OCI-LY7 (cell line): ENCODE measurements at regions not wholly inside any gene's neighbourhood (a gene's known extent, or its start where the extent isn't known, plus 50 kb on each side); places are given as distances from the start of the nearest gene placed in this dataset.

Source experiments
- BruUV-seq: library from RNA; stranded (reverse); fragments of 400-500 nt; replicated peaks from 2 replicates; lab custom pipeline; 2021; lab: Mats Ljungman, UMichigan
- CTCF ChIA-PET: fragments of 300-600 bp; sonication (Branson Sonifier 250); formaldehyde crosslinking; loops from one replicate; lab custom pipeline; 2022; ENCODE audit warnings: antibody characterized with exemption; ENCODE audit not compliant: unreplicated experiment; lab: Charles Lee
- POLR2A ChIA-PET: fragments of 300-600 bp; sonication (Branson Sonifier 250); formaldehyde crosslinking; loops from one replicate; lab custom pipeline; 2022; ENCODE audit warnings: antibody characterized with exemption; lab: Charles Lee
- DNase-seq: peaks from one replicate; pipeline ENCODE4 v3.0.0-alpha.2; 2015; ENCODE audit warnings: low spot score
- H2AFZ ChIP-seq: fragments of 200-600 bp; sonication (generic), shearing (Covaris generic); 2 replicates; pipeline ENCODE4 v1.6.1; 2014; ENCODE audit warnings: mild to moderate bottlenecking, antibody characterized with exemption, low read length, moderate library complexity
- H3K27ac ChIP-seq: fragments of 200-600 bp; sonication (generic); 2 replicates; pipeline ENCODE4 v1.5.1; 2014; ENCODE audit warnings: mixed run types, low read depth, mild to moderate bottlenecking, moderate library complexity, low read length, inconsistent platforms; ENCODE audit not compliant: poor library complexity, severe bottlenecking
- H3K36me3 ChIP-seq: fragments of 200-600 bp; sonication (generic); 2 replicates; pipeline ENCODE4 v1.6.1; 2014; ENCODE audit warnings: mild to moderate bottlenecking, antibody characterized with exemption, low read length, moderate library complexity, mixed read lengths; ENCODE audit not compliant: insufficient read depth
- H3K4me1 ChIP-seq: fragments of 200-600 bp; sonication (generic); 2 replicates; pipeline ENCODE4 v1.5.1; 2014; ENCODE audit warnings: mild to moderate bottlenecking, low read length; ENCODE audit not compliant: insufficient read depth, poor library complexity, severe bottlenecking
- H3K4me2 ChIP-seq: fragments of 200-600 bp; sonication (generic); 2 replicates; pipeline ENCODE4 v1.6.1; 2014; ENCODE audit warnings: mild to moderate bottlenecking, low read length
- H3K4me3 ChIP-seq: fragments of 200-600 bp; sonication (generic); 2 replicates; pipeline ENCODE4 v1.5.1; 2014; ENCODE audit warnings: mild to moderate bottlenecking, low read depth, low read length; ENCODE audit not compliant: poor library complexity, severe bottlenecking
- H3K79me2 ChIP-seq: fragments of 200-600 bp; sonication (generic); 2 replicates; pipeline ENCODE4 v1.6.1; 2016; ENCODE audit warnings: low read depth, mild to moderate bottlenecking, low read length, moderate library complexity, mixed read lengths; ENCODE audit not compliant: insufficient read depth
- H3K9me2 ChIP-seq: fragments of 200-600 bp; sonication (generic); 2 replicates; pipeline ENCODE4 v1.6.1; 2016; ENCODE audit warnings: mild to moderate bottlenecking, low read length, mixed read lengths; ENCODE audit not compliant: insufficient read depth
- H3K9me3 ChIP-seq: fragments of 200-600 bp; sonication (generic); 2 replicates; pipeline ENCODE4 v1.6.1; 2014; ENCODE audit warnings: mild to moderate bottlenecking, mixed run types, low read length, mixed read lengths
- H4K20me1 ChIP-seq: fragments of 200-600 bp; sonication (generic); 2 replicates; pipeline ENCODE4 v1.6.1; 2014; ENCODE audit warnings: mild to moderate bottlenecking, antibody characterized with exemption, low read length, moderate library complexity, mixed read lengths; ENCODE audit not compliant: insufficient read depth
- EZH2phosphoT487 ChIP-seq: fragments of 200-600 bp; sonication (generic); IDR thresholded peaks from 2 replicates; pipeline ENCODE4 v1.6.1; 2018; ENCODE audit warnings: low read depth, borderline replicate concordance, mild to moderate bottlenecking, mixed run types, antibody characterized with exemption, low read length, moderate library complexity, mixed read lengths
- intact Hi-C: fragments of 100-400 bp; cut with micrococcal nuclease; formaldehyde crosslinking; loops from one replicate; pipeline ENCODE4 v1.10.0; 2022; ENCODE audit not compliant: unreplicated experiment
- TF ChIP-seq, protein P1 (sequence below): fragments of 200-600 bp; sonication (generic); conservative IDR thresholded peaks from 2 replicates; pipeline ENCODE4 v1.5.1; 2014; ENCODE audit warnings: mild to moderate bottlenecking, antibody characterized with exemption, low read length, moderate library complexity, mixed read lengths

DNA sequence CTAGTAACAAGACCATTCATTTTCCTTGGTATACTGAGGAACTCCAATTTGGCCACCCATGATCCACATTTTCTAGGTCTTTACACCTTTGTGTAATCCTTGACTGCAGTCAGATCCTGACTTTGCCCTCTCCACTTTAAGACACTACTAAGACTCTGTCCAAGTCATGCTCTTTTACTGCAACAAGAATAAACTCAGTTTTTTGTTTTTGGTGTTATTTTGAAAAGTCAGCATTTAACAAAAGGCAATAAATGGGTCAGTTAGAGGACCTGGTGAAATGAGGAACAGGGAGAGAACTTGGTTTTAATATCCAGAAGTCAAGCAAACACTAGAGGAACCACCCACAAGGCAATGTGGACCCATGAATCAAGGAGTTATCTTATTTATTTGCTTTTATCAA, 252.2 kb upstream of the RBBP8 start:
- Histone ChIP-seq H4K20me1 (no peaks in the 10 kb centered on the region), H3K4me2 (no peak overlapping the region), H3K9me2 (no peaks in the 10 kb centered on the region), H2AFZ (no peak overlapping the region), H3K4me3 (no peak overlapping the region), H3K9me3 (no peaks in the 10 kb centered on the region), H3K27ac (no peak overlapping the region), H3K4me1 (no peaks in the 10 kb centered on the region), H3K79me2 (no peaks in the 10 kb centered on the region), H3K36me3 (no peaks in the 10 kb centered on the region)
- BruUV-seq, result no TSS peak
- CTCF ChIA-PET, result no interaction called here
- POLR2A ChIA-PET, result no interaction called here
- TF ChIP-seq EZH2phosphoT487, result no peak
- TF ChIP-seq, protein P1, sequence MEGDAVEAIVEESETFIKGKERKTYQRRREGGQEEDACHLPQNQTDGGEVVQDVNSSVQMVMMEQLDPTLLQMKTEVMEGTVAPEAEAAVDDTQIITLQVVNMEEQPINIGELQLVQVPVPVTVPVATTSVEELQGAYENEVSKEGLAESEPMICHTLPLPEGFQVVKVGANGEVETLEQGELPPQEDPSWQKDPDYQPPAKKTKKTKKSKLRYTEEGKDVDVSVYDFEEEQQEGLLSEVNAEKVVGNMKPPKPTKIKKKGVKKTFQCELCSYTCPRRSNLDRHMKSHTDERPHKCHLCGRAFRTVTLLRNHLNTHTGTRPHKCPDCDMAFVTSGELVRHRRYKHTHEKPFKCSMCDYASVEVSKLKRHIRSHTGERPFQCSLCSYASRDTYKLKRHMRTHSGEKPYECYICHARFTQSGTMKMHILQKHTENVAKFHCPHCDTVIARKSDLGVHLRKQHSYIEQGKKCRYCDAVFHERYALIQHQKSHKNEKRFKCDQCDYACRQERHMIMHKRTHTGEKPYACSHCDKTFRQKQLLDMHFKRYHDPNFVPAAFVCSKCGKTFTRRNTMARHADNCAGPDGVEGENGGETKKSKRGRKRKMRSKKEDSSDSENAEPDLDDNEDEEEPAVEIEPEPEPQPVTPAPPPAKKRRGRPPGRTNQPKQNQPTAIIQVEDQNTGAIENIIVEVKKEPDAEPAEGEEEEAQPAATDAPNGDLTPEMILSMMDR, result no peak
- intact Hi-C loops, result no loop called here
- DNase-seq, result no peak

DNA sequence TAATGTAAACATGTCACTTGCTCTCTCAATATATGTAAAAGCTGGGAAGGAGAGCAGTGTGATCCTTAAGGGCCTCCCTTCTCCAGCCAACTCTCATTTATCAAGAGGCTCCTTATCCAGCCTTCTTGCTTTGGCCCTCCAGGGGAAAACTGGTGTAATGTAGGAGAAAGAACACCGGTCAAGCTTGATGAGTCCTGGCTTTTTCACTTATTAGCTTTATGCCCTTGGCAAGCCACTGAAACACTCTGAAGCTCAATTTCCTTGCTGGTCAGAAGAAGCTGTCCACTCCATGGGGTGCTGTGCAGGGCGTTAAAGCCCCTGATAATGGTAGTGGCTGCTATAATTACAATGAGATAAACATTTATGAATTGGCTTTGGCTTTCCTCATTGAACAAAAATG, 251.2 kb upstream of the RBBP8 start:
- Histone ChIP-seq H3K4me3 (no peak overlapping the region), H3K9me2 (no peaks in the 10 kb centered on the region), H4K20me1 (no peaks in the 10 kb centered on the region), H3K36me3 (no peaks in the 10 kb centered on the region), H3K4me2 (no peak overlapping the region), H3K4me1 (no peaks in the 10 kb centered on the region), H2AFZ (no peak overlapping the region), H3K9me3 (no peaks in the 10 kb centered on the region), H3K79me2 (no peaks in the 10 kb centered on the region), H3K27ac (no peak overlapping the region)
- ChIA-PET POLR2A (no interaction called here), CTCF (no interaction called here)
- no TSS peak for BruUV-seq
- intact Hi-C loops, result no loop called here
- TF ChIP-seq, protein P1, result no peak
- TF ChIP-seq EZH2phosphoT487, result no peak
- DNase-seq, result no peak

DNA sequence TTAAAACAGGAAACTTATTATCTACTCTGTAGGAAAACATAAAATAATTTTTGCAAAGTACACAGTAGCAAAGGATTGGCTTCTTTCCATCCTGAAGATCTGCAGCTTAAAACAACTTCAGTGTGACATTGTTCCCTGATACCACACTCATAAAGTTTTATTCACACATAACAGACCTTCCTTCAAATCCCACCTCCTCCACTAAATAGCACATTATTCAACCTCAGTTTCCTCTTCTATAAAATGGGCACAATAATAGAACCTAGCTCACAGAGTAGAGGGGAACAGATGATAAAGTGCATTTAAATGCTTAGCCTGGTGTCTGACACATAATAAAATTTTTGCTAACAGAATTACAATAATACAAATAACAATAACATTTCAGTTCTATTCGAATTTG, 250.4 kb upstream of the RBBP8 start:
- Histone ChIP-seq H3K4me1 (no peaks in the 10 kb centered on the region), H3K27ac (no peak overlapping the region), H3K4me3 (no peak overlapping the region), H3K9me3 (no peaks in the 10 kb centered on the region), H3K4me2 (no peak overlapping the region), H4K20me1 (no peaks in the 10 kb centered on the region), H3K9me2 (no peaks in the 10 kb centered on the region), H3K79me2 (no peaks in the 10 kb centered on the region), H3K36me3 (no peaks in the 10 kb centered on the region), H2AFZ (no peak overlapping the region)
- ChIA-PET POLR2A (no interaction called here), CTCF (no interaction called here)
- BruUV-seq, result no TSS peak
- no peak for DNase-seq
- no peak for TF ChIP-seq EZH2phosphoT487
- TF ChIP-seq, protein P1, result no peak
- intact Hi-C loops, result no loop called here
